ENCODE measurements at regions not wholly inside any gene's neighbourhood (a gene's known extent, or its start where the extent isn't known, plus 50 kb on each side); places are given as distances from the start of the nearest gene placed in this dataset.

- TF ChIP-seq, protein P1, sequence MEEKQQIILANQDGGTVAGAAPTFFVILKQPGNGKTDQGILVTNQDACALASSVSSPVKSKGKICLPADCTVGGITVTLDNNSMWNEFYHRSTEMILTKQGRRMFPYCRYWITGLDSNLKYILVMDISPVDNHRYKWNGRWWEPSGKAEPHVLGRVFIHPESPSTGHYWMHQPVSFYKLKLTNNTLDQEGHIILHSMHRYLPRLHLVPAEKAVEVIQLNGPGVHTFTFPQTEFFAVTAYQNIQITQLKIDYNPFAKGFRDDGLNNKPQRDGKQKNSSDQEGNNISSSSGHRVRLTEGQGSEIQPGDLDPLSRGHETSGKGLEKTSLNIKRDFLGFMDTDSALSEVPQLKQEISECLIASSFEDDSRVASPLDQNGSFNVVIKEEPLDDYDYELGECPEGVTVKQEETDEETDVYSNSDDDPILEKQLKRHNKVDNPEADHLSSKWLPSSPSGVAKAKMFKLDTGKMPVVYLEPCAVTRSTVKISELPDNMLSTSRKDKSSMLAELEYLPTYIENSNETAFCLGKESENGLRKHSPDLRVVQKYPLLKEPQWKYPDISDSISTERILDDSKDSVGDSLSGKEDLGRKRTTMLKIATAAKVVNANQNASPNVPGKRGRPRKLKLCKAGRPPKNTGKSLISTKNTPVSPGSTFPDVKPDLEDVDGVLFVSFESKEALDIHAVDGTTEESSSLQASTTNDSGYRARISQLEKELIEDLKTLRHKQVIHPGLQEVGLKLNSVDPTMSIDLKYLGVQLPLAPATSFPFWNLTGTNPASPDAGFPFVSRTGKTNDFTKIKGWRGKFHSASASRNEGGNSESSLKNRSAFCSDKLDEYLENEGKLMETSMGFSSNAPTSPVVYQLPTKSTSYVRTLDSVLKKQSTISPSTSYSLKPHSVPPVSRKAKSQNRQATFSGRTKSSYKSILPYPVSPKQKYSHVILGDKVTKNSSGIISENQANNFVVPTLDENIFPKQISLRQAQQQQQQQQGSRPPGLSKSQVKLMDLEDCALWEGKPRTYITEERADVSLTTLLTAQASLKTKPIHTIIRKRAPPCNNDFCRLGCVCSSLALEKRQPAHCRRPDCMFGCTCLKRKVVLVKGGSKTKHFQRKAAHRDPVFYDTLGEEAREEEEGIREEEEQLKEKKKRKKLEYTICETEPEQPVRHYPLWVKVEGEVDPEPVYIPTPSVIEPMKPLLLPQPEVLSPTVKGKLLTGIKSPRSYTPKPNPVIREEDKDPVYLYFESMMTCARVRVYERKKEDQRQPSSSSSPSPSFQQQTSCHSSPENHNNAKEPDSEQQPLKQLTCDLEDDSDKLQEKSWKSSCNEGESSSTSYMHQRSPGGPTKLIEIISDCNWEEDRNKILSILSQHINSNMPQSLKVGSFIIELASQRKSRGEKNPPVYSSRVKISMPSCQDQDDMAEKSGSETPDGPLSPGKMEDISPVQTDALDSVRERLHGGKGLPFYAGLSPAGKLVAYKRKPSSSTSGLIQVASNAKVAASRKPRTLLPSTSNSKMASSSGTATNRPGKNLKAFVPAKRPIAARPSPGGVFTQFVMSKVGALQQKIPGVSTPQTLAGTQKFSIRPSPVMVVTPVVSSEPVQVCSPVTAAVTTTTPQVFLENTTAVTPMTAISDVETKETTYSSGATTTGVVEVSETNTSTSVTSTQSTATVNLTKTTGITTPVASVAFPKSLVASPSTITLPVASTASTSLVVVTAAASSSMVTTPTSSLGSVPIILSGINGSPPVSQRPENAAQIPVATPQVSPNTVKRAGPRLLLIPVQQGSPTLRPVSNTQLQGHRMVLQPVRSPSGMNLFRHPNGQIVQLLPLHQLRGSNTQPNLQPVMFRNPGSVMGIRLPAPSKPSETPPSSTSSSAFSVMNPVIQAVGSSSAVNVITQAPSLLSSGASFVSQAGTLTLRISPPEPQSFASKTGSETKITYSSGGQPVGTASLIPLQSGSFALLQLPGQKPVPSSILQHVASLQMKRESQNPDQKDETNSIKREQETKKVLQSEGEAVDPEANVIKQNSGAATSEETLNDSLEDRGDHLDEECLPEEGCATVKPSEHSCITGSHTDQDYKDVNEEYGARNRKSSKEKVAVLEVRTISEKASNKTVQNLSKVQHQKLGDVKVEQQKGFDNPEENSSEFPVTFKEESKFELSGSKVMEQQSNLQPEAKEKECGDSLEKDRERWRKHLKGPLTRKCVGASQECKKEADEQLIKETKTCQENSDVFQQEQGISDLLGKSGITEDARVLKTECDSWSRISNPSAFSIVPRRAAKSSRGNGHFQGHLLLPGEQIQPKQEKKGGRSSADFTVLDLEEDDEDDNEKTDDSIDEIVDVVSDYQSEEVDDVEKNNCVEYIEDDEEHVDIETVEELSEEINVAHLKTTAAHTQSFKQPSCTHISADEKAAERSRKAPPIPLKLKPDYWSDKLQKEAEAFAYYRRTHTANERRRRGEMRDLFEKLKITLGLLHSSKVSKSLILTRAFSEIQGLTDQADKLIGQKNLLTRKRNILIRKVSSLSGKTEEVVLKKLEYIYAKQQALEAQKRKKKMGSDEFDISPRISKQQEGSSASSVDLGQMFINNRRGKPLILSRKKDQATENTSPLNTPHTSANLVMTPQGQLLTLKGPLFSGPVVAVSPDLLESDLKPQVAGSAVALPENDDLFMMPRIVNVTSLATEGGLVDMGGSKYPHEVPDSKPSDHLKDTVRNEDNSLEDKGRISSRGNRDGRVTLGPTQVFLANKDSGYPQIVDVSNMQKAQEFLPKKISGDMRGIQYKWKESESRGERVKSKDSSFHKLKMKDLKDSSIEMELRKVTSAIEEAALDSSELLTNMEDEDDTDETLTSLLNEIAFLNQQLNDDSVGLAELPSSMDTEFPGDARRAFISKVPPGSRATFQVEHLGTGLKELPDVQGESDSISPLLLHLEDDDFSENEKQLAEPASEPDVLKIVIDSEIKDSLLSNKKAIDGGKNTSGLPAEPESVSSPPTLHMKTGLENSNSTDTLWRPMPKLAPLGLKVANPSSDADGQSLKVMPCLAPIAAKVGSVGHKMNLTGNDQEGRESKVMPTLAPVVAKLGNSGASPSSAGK (IDR thresholded peaks at IDR 0.05), result no peak
- TF ChIP-seq, protein P2, sequence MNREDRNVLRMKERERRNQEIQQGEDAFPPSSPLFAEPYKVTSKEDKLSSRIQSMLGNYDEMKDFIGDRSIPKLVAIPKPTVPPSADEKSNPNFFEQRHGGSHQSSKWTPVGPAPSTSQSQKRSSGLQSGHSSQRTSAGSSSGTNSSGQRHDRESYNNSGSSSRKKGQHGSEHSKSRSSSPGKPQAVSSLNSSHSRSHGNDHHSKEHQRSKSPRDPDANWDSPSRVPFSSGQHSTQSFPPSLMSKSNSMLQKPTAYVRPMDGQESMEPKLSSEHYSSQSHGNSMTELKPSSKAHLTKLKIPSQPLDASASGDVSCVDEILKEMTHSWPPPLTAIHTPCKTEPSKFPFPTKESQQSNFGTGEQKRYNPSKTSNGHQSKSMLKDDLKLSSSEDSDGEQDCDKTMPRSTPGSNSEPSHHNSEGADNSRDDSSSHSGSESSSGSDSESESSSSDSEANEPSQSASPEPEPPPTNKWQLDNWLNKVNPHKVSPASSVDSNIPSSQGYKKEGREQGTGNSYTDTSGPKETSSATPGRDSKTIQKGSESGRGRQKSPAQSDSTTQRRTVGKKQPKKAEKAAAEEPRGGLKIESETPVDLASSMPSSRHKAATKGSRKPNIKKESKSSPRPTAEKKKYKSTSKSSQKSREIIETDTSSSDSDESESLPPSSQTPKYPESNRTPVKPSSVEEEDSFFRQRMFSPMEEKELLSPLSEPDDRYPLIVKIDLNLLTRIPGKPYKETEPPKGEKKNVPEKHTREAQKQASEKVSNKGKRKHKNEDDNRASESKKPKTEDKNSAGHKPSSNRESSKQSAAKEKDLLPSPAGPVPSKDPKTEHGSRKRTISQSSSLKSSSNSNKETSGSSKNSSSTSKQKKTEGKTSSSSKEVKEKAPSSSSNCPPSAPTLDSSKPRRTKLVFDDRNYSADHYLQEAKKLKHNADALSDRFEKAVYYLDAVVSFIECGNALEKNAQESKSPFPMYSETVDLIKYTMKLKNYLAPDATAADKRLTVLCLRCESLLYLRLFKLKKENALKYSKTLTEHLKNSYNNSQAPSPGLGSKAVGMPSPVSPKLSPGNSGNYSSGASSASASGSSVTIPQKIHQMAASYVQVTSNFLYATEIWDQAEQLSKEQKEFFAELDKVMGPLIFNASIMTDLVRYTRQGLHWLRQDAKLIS (CRISPR knock-in tag; IDR thresholded peaks at IDR 0.05), result no peak
- TF ChIP-seq, protein P3, sequence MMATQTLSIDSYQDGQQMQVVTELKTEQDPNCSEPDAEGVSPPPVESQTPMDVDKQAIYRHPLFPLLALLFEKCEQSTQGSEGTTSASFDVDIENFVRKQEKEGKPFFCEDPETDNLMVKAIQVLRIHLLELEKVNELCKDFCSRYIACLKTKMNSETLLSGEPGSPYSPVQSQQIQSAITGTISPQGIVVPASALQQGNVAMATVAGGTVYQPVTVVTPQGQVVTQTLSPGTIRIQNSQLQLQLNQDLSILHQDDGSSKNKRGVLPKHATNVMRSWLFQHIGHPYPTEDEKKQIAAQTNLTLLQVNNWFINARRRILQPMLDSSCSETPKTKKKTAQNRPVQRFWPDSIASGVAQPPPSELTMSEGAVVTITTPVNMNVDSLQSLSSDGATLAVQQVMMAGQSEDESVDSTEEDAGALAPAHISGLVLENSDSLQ (IDR thresholded peaks at IDR 0.05), result no peak
- TF ChIP-seq, protein P4, sequence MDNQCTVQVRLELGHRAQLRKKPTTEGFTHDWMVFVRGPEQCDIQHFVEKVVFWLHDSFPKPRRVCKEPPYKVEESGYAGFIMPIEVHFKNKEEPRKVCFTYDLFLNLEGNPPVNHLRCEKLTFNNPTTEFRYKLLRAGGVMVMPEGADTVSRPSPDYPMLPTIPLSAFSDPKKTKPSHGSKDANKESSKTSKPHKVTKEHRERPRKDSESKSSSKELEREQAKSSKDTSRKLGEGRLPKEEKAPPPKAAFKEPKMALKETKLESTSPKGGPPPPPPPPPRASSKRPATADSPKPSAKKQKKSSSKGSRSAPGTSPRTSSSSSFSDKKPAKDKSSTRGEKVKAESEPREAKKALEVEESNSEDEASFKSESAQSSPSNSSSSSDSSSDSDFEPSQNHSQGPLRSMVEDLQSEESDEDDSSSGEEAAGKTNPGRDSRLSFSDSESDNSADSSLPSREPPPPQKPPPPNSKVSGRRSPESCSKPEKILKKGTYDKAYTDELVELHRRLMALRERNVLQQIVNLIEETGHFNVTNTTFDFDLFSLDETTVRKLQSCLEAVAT (IDR thresholded peaks at IDR 0.05), result no peak
- TF ChIP-seq EGR1 (conservative IDR thresholded peaks at IDR 0.05) (no peak), ZNF830 (CRISPR knock-in tag; IDR thresholded peaks at IDR 0.05) (no peak), ZNF24 (IDR thresholded peaks at IDR 0.05) (no peak)
- TF ChIP-seq, protein P5, sequence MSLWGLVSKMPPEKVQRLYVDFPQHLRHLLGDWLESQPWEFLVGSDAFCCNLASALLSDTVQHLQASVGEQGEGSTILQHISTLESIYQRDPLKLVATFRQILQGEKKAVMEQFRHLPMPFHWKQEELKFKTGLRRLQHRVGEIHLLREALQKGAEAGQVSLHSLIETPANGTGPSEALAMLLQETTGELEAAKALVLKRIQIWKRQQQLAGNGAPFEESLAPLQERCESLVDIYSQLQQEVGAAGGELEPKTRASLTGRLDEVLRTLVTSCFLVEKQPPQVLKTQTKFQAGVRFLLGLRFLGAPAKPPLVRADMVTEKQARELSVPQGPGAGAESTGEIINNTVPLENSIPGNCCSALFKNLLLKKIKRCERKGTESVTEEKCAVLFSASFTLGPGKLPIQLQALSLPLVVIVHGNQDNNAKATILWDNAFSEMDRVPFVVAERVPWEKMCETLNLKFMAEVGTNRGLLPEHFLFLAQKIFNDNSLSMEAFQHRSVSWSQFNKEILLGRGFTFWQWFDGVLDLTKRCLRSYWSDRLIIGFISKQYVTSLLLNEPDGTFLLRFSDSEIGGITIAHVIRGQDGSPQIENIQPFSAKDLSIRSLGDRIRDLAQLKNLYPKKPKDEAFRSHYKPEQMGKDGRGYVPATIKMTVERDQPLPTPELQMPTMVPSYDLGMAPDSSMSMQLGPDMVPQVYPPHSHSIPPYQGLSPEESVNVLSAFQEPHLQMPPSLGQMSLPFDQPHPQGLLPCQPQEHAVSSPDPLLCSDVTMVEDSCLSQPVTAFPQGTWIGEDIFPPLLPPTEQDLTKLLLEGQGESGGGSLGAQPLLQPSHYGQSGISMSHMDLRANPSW (CRISPR knock-in tag; IDR thresholded peaks at IDR 0.05), result no peak
Measured at GRCh38 chr15:36458411-36458810, 121.0 kb upstream of the CDIN1 start (continued).
